Right lobe of liver (tissue), 4 donors: ENCODE measurements at regions not wholly inside any gene's neighbourhood (a gene's known extent, or its start where the extent isn't known, plus 50 kb on each side); places are given as distances from the start of the nearest gene placed in this dataset.

Experiments used
- CTCF ChIP-seq, 4 donors: fragments of 200-600 bp in 3 of 4; fragments of 450-650 bp in 1 of 4; IDR thresholded peaks; one replicate each; pipeline versions ENCODE4 v1.5.1 to v1.8.0; 2016 to 2022; ENCODE audit warnings: antibody characterized with exemption in 4 of 4, mild to moderate bottlenecking in 2 of 4
- POLR2A ChIP-seq: fragments of 450-650 bp; IDR thresholded peaks from one replicate; pipeline ENCODE4 v1.6.1; 2017; ENCODE audit warnings: antibody characterized with exemption, mild to moderate bottlenecking
- donor health status: DM: no; HTN: no; CAD: no.
- donor health status: DM: no; HTN: no; CAD: no.
- donor health status: DM: no; HTN: yes; CAD: no.

GRCh38 chr16:51683882-51684281, 532.8 kb upstream of the SALL1 start:
- no peak for TF ChIP-seq CTCF (IDR thresholded peaks at IDR 0.05)
- no peak for TF ChIP-seq POLR2A
